Astrocyte of the cerebellum (primary cell): ENCODE measurements at regions not wholly inside any gene's neighbourhood (a gene's known extent, or its start where the extent isn't known, plus 50 kb on each side); places are given as distances from the start of the nearest gene placed in this dataset.

Source experiments
- DNase-seq: peaks from one replicate; pipeline ENCODE4 v3.0.0-alpha.2; 2011; ENCODE audit warnings: low read depth
- H3K4me3 ChIP-seq: 2 replicates; pipeline ENCODE4 v1.5.1; 2011; ENCODE audit warnings: mild to moderate bottlenecking, low read depth, low read length, moderate library complexity
- CTCF ChIP-seq: IDR thresholded peaks from 2 replicates; pipeline ENCODE4 v1.5.1; 2012; ENCODE audit warnings: low read length, low read depth, moderate library complexity, mild to moderate bottlenecking; ENCODE audit errors: missing control alignments
- in situ Hi-C: cut with HindIII; loops from 2 replicates; pipeline ENCODE4 v1.10.0; 2017; ENCODE audit warnings: low sequenced_read_pairs

- TF ChIP-seq CTCF: no peak
- in situ Hi-C loops: no loop called here
- DNase-seq: no peak
- H3K4me3 ChIP-seq: no peak overlapping the region
Measured at GRCh38 chr5:72651779-72652178, 144.6 kb upstream of the ZNF366 start.

- no peak for TF ChIP-seq CTCF
- no peak overlapping the region for H3K4me3 ChIP-seq
- in situ Hi-C loops: no loop called here
- no peak for DNase-seq
Measured at GRCh38 chr5:72651109-72651508, 143.9 kb upstream of the ZNF366 start.

GRCh38 chr5:72649449-72649848 is 142.2 kb upstream of the ZNF366 start:
- DNase-seq: no peak
- in situ Hi-C loops: no loop called here
- TF ChIP-seq CTCF: no peak
- no peak overlapping the region for H3K4me3 ChIP-seq

GRCh38 chr5:72648480-72648879 is 141.3 kb upstream of the ZNF366 start:
- no peak for DNase-seq
- TF ChIP-seq CTCF: no peak
- no peak overlapping the region for H3K4me3 ChIP-seq
- in situ Hi-C loops: no loop called here

- H3K4me3 ChIP-seq: no peak overlapping the region
- in situ Hi-C loops: no loop called here
- DNase-seq: no peak
- no peak for TF ChIP-seq CTCF
Measured at GRCh38 chr5:72647806-72648205, 140.6 kb upstream of the ZNF366 start.

GRCh38 chr5:72646246-72646866 is 139.1 kb upstream of the ZNF366 start:
- no peak for DNase-seq
- no peak for TF ChIP-seq CTCF
- in situ Hi-C loops: no loop called here

More at GRCh38 chr5:72646246-72646866, 139.1 kb upstream of the ZNF366 start:
- no peak overlapping the region for H3K4me3 ChIP-seq
